ENCODE measurements at regions not wholly inside any gene's neighbourhood (a gene's known extent, or its start where the extent isn't known, plus 50 kb on each side); places are given as distances from the start of the nearest gene placed in this dataset.
"Not testable (repeated sequence)": the region's sequence is repeated elsewhere in the genome, so short reads cannot be mapped to it uniquely, and the experiment has no call there.

GRCh38 chr6:85287158-85287557, 162.7 kb upstream of the NT5E start:
- Histone ChIP-seq H3K27me3 (ENCODE audit: low read length) (no peaks in the 10 kb centered on the region), H4K20me1 (ENCODE audit: low read depth, low read length) (no peaks in the 10 kb centered on the region), H3K9ac (ENCODE audit: low read length) (no peak overlapping the region)

GRCh38 chr6:85286507-85286906, 163.4 kb upstream of the NT5E start:
- not testable (repeated sequence) for H3K4me2 ChIP-seq (ENCODE audit: low read depth, low read length, poor library complexity, severe bottlenecking); H4K20me1 ChIP-seq (ENCODE audit: low read depth, low read length)

More at GRCh38 chr6:85287158-85287557, 162.7 kb upstream of the NT5E start:
- TF ChIP-seq EZH2phosphoT487 (conservative IDR thresholded peaks at IDR 0.05; ENCODE audit: low read length) (no peak), CTCF (IDR thresholded peaks at IDR 0.05; ENCODE audit: insufficient read depth, low read length, poor library complexity, severe bottlenecking) (no peak)
- no peaks in the 10 kb centered on the region for H3K9me3 ChIP-seq (ENCODE audit: insufficient read depth, low read length)
- no peak overlapping the region for H3K27ac ChIP-seq (ENCODE audit: low read depth, low read length)
- H3K4me3 ChIP-seq (ENCODE audit: insufficient read depth, low read length, poor library complexity, severe bottlenecking), result no peak overlapping the region
- no peaks in the 10 kb centered on the region for H3F3A ChIP-seq (ENCODE audit: insufficient read depth)
- no peaks in the 10 kb centered on the region for H3K9me2 ChIP-seq (replicated peaks; ENCODE audit: insufficient read depth, low read length)
- H3K79me2 ChIP-seq (ENCODE audit: insufficient read depth, low read length), result no peaks in the 10 kb centered on the region
- no peak overlapping the region for H2AFZ ChIP-seq (ENCODE audit: low read depth, low read length, severe bottlenecking)
- H3K4me2 ChIP-seq (ENCODE audit: low read depth, low read length, poor library complexity, severe bottlenecking), result no peak overlapping the region
- H3K36me3 ChIP-seq (ENCODE audit: low read length), result no peaks in the 10 kb centered on the region

GRCh38 chr6:85285934-85286333, 163.9 kb upstream of the NT5E start:
- no peak overlapping the region for H3K4me2 ChIP-seq (ENCODE audit: low read depth, low read length, poor library complexity, severe bottlenecking)
- no peaks in the 10 kb centered on the region for H3K27me3 ChIP-seq (ENCODE audit: low read length)
- no peaks in the 10 kb centered on the region for H3K9me3 ChIP-seq (ENCODE audit: insufficient read depth, low read length)
- H2AFZ ChIP-seq (ENCODE audit: low read depth, low read length, severe bottlenecking), result no peak overlapping the region
- H3F3A ChIP-seq (ENCODE audit: insufficient read depth), result no peaks in the 10 kb centered on the region
- no peaks in the 10 kb centered on the region for H3K36me3 ChIP-seq (ENCODE audit: low read length)
- no peak overlapping the region for H3K4me3 ChIP-seq (ENCODE audit: insufficient read depth, low read length, poor library complexity, severe bottlenecking)
- no peaks in the 10 kb centered on the region for H3K9me2 ChIP-seq (replicated peaks; ENCODE audit: insufficient read depth, low read length)
- H4K20me1 ChIP-seq (ENCODE audit: low read depth, low read length), result no peaks in the 10 kb centered on the region
- H3K9ac ChIP-seq (ENCODE audit: low read length), result no peak overlapping the region
- H3K27ac ChIP-seq (ENCODE audit: low read depth, low read length), result no peak overlapping the region
- no peak for TF ChIP-seq EZH2phosphoT487 (conservative IDR thresholded peaks at IDR 0.05; ENCODE audit: low read length)
- TF ChIP-seq CTCF (IDR thresholded peaks at IDR 0.05; ENCODE audit: insufficient read depth, low read length, poor library complexity, severe bottlenecking), result no peak
- H3K79me2 ChIP-seq (ENCODE audit: insufficient read depth, low read length), result no peaks in the 10 kb centered on the region

More at GRCh38 chr6:85286507-85286906, 163.4 kb upstream of the NT5E start:
- H3F3A ChIP-seq (ENCODE audit: insufficient read depth); H3K4me3 ChIP-seq (ENCODE audit: insufficient read depth, low read length, poor library complexity, severe bottlenecking); H3K9me3 ChIP-seq (ENCODE audit: insufficient read depth, low read length); H3K27ac ChIP-seq (ENCODE audit: low read depth, low read length); H3K36me3 ChIP-seq (ENCODE audit: low read length); H3K79me2 ChIP-seq (ENCODE audit: insufficient read depth, low read length); H3K27me3 ChIP-seq (ENCODE audit: low read length); H2AFZ ChIP-seq (ENCODE audit: low read depth, low read length, severe bottlenecking); H3K9ac ChIP-seq (ENCODE audit: low read length); H3K9me2 ChIP-seq (replicated peaks; ENCODE audit: insufficient read depth, low read length): not testable (repeated sequence)

GRCh38 chr6:85285114-85285513, 164.8 kb upstream of the NT5E start:
- Histone ChIP-seq H3K27ac (ENCODE audit: low read depth, low read length) (no peak overlapping the region), H3K36me3 (ENCODE audit: low read length) (no peaks in the 10 kb centered on the region), H3F3A (ENCODE audit: insufficient read depth) (no peaks in the 10 kb centered on the region), H3K4me2 (ENCODE audit: low read depth, low read length, poor library complexity, severe bottlenecking) (no peak overlapping the region), H3K79me2 (ENCODE audit: insufficient read depth, low read length) (no peaks in the 10 kb centered on the region), H3K9me2 (replicated peaks; ENCODE audit: insufficient read depth, low read length) (no peaks in the 10 kb centered on the region), H3K9ac (ENCODE audit: low read length) (no peak overlapping the region), H2AFZ (ENCODE audit: low read depth, low read length, severe bottlenecking) (no peak overlapping the region), H3K4me3 (ENCODE audit: insufficient read depth, low read length, poor library complexity, severe bottlenecking) (no peak overlapping the region), H4K20me1 (ENCODE audit: low read depth, low read length) (no peaks in the 10 kb centered on the region), H3K27me3 (ENCODE audit: low read length) (no peaks in the 10 kb centered on the region), H3K9me3 (ENCODE audit: insufficient read depth, low read length) (no peaks in the 10 kb centered on the region)
- TF ChIP-seq EZH2phosphoT487 (conservative IDR thresholded peaks at IDR 0.05; ENCODE audit: low read length), result no peak
- TF ChIP-seq CTCF (IDR thresholded peaks at IDR 0.05; ENCODE audit: insufficient read depth, low read length, poor library complexity, severe bottlenecking), result no peak
